ENCODE measurements at regions not wholly inside any gene's neighbourhood (a gene's known extent, or its start where the extent isn't known, plus 50 kb on each side); places are given as distances from the start of the nearest gene placed in this dataset.
A peak's percentile ranks its signal among the peaks of the same experiment; 100 is the strongest.
"Not testable (repeated sequence)": the region's sequence is repeated elsewhere in the genome, so short reads cannot be mapped to it uniquely, and the experiment has no call there.

DNA sequence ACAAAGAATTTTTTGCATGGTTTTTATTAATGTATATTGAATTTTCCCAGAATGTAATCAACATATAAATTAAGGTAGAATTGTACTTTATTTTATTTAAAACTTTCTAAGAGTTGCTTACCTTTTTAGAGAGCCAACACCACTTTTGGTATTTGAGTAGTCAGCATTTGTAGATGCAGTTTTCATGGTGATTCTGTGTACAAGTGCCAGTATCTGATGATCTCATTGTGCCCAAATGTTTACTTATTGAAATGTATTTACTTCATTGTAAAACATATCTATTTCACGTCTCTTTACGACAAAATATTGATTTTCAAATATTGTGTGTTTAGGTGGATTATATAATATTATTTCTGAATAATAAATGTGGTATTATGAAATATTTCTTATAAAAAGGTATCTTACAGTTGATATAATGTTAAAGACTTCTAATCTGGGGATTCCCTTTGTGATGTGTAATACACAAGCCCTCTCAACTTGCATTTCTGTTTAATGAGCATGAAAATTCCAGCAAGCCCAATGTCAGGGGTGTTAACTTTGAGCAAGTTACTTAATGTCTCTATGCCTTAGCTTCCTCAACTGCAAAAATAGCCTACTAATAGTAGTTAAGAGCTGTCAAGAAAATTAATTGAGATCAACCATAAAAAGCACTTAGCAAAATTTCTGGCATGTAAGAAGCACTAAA, 141.8 kb upstream of the ZNF648 start:
- H3K4me1 Mint-ChIP-seq (ENCODE audit: low read depth) = no peaks in the 10 kb centered on the region

DNA sequence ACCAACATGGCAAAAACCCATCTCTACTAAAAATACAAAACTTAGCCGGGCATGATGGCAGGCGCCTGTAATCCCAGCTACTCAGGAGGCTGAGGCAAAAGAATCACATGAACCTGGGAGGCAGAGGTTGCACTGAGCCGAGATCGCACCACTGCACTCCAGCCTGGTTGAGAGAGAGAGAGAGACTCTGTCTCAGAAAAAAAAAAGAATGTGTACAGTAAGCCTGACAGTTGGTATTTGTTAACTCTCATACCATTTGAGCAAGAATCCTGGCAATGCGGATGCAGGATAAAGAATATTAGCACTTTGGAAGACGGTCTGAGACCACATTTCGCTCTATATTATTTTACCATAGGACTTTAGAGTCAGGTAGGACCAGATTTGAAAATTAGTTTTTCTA, 140.0 kb upstream of the ZNF648 start:
- not testable (repeated sequence) for H3K36me3 Mint-ChIP-seq (ENCODE audit: insufficient read depth in 2 of 2); H3K27me3 Mint-ChIP-seq (ENCODE audit: low read depth); DNase-seq; H3K9me3 Mint-ChIP-seq; ATAC-seq (replicated peaks in 1 of 2); H3K4me1 Mint-ChIP-seq (ENCODE audit: low read depth); H3K27ac Mint-ChIP-seq; H3K4me3 Mint-ChIP-seq

More for the DNA sequence above, 141.8 kb upstream of the ZNF648 start:
- DNase-seq = no peak
- no peak overlapping the region for H3K4me3 Mint-ChIP-seq
- H3K9me3 Mint-ChIP-seq = peaks cover 0 to 2% of the 10 kb centered on the region in 2 donors
- H3K27ac Mint-ChIP-seq = no peak overlapping the region
- H3K27me3 Mint-ChIP-seq (ENCODE audit: low read depth) = no peaks in the 10 kb centered on the region
- no peak for ATAC-seq (replicated peaks in 1 of 2)
- H3K36me3 Mint-ChIP-seq (ENCODE audit: insufficient read depth in 2 of 2) = no peaks in the 10 kb centered on the region

DNA sequence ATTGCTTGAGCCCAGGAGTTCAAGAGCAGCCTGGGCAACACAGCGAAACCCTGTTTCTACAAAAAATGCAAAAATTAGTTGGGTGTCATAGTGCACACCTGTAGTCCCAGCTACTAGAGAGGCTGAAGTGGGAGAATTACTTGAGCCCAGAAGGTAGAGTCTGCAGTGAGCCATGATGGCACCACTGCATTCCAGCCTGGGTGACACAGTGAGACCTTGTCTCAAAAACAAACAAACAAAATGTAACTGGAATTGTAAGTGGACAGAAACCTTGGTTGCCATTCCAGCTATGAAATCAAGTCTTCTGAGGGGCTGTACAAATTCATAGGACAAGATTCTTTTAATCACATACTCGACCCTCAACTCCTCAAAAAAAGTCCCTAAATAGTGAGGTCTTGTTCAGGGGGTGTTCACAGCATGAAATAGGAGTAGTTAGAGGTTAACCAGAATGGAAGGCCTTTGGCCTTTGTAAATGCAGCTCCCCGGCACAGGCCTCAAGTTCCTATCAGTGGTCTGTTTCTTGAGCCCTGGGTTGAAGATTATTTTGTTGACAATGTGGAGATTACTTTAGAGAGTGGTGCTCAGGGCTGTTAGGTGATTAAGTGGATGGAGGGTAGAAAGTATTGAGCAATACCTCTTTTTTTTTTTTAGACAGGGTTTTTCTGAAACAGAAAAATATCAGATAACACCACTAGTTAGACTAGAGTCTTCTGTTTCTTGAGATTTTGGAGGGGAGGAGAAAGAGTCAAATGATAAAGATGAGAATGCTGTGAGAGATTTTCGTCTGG, 138.7 kb upstream of the ZNF648 start:
- ATAC-seq (replicated peaks in 1 of 2) = no peak
- Mint-ChIP-seq H3K36me3 (ENCODE audit: insufficient read depth in 2 of 2) (no peaks in the 10 kb centered on the region), H3K27ac (peak overlapping the region; percentile 5), H3K27me3 (ENCODE audit: low read depth) (no peaks in the 10 kb centered on the region), H3K4me1 (ENCODE audit: low read depth) (no peaks in the 10 kb centered on the region), H3K4me3 (no peak overlapping the region), H3K9me3 (peaks cover 0 to 2% of the 10 kb centered on the region in 2 donors)
- no peak for DNase-seq

DNA sequence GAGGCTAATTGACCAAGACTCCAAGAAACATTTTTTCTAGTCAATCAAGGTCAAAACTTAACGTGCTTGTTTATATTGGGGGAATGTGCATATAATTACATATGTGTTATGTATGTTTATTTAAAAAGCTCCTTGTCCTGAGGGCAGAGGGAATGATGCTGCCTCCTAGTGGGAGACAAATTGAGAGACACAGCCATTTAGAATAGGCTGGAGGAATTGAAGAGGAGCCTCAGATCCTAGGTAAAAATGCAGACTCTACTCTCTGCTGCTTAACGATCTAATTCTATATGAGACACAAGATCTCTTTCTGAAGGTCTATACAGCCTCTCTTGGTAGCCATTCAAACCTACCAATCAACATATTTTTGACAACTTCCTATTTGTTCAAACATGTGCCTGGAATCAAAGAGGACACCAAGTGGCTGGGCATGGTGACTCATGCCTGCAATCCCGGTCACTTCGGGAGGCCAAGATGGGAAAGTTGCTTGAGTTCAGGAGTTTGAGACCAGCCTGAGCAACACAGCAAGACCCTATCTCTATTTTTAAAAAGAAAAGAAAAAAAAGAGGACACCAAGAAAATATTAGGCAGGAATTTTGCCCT, 136.6 kb upstream of the ZNF648 start:
- no peaks in the 10 kb centered on the region for H3K36me3 Mint-ChIP-seq (ENCODE audit: insufficient read depth in 2 of 2)
- peaks cover under 1% of the 10 kb centered on the region for H3K4me1 Mint-ChIP-seq (ENCODE audit: low read depth)
- H3K9me3 Mint-ChIP-seq = no peaks in the 10 kb centered on the region
- no peak overlapping the region for H3K4me3 Mint-ChIP-seq
- DNase-seq = no peak
- peaks cover under 1% of the 10 kb centered on the region for H3K27me3 Mint-ChIP-seq (ENCODE audit: low read depth)
- H3K27ac Mint-ChIP-seq = no peak overlapping the region
- ATAC-seq (replicated peaks in 1 of 2) = no peak

DNA sequence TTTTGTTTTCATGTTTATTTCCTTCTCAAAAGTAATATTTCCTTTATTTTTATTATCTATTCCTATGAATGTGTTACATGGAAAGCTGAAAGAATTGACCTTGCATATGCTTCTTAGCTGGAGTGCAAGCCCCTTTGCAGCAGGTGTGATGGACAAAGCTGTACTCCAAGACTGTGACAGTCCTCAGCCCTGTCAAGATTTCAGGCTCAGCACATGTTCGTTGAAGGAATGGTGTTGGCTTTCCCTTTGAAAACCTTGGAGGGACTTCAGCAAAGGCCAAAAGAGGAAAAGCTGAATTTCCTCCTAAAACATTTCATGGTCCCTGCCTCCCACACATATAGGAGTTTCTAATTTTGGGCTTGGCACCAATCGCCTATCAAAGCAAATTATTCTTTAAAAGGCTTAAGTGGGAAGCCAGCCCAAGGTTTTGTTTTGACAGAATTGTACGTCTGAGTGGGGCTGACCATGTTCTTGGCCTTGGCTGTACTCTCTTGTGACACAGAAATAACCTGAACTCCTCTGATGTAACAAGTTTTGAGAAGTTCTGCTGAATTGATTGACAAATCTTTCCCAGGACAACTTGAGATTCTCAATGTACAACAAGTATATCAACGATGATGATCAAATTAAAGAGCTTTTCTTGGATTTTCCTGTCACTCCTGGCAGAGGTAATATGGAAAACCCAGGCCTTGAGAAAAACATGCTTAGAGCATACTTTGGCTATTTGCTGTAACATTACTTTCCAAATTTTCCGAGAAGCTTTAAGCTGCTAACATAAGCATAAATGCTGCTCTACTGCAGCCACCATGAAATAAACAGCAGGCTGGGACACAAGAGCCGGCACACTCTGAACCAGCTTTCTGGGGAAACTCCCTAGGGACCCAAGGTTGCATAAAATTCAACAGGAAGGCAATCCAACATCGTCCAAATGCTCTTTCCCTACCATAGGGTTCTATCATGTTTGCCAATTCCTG, 135.7 kb upstream of the ZNF648 start:
- DNase-seq (no peak), ATAC-seq (replicated peaks in 1 of 2) (no peak)
- Mint-ChIP-seq H3K36me3 (ENCODE audit: insufficient read depth in 2 of 2) (no peaks in the 10 kb centered on the region), H3K27me3 (ENCODE audit: low read depth) (peaks cover 8% of the 10 kb centered on the region), H3K4me3 (no peak overlapping the region), H3K27ac (no peak overlapping the region), H3K9me3 (no peaks in the 10 kb centered on the region), H3K4me1 (ENCODE audit: low read depth) (peaks cover 10% of the 10 kb centered on the region)

- Mint-ChIP-seq H3K36me3 (ENCODE audit: insufficient read depth in 2 of 2) (no peaks in the 10 kb centered on the region), H3K9me3 (no peaks in the 10 kb centered on the region)
- no peak for ATAC-seq (replicated peaks in 1 of 2)
Measured at GRCh38 chr1:182195733-182196132, 134.2 kb upstream of the ZNF648 start.

DNA sequence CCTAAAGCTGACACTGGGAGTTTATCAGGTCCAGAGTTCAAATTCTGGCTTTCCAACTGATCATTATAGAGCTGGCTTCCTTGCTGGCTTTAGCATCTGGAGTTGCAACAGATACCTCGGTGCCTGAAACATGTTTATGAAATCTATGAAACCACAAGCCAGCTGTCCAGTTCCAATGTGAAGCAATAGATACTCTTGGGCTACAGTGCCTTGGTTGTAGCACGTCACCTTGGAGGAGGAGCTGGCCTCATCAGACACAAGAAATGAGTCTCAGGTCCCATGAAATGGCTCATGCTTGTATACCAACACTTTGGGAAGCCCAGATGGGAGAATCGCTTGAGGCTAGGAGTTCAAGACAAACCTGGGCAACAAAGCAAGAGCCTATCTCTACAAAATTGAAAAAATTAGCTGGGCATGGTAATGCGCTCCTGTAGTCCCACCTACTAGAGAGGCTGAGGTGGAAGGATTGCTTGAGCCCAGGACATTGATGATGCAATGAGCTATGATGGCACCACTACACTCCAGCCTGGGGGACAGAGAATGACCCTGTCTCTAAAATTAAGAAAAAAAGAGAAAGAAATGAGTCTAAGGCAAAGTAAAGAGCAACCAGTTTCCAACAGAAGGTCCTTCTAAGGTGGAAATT, 132.5 kb upstream of the ZNF648 start:
- peaks cover 0 to 3% of the 10 kb centered on the region in 2 donors for H3K9me3 Mint-ChIP-seq
- no peak for ATAC-seq (replicated peaks in 1 of 2)

More at GRCh38 chr1:182195733-182196132, 134.2 kb upstream of the ZNF648 start:
- no peak for DNase-seq
- Mint-ChIP-seq H3K4me1 (ENCODE audit: low read depth) (peaks cover 14% of the 10 kb centered on the region), H3K4me3 (no peak overlapping the region), H3K27ac (no peak overlapping the region), H3K27me3 (ENCODE audit: low read depth) (peaks cover 16% of the 10 kb centered on the region)

GRCh38 chr1:182192966-182193365, 131.5 kb upstream of the ZNF648 start:
- ATAC-seq (replicated peaks in 1 of 2) (no peak), DNase-seq (no peak)
- Mint-ChIP-seq H3K4me3 (no peak overlapping the region), H3K36me3 (ENCODE audit: insufficient read depth in 2 of 2) (no peaks in the 10 kb centered on the region), H3K27ac (no peak overlapping the region), H3K4me1 (ENCODE audit: low read depth) (peaks cover 26% of the 10 kb centered on the region), H3K27me3 (ENCODE audit: low read depth) (peaks cover 29% of the 10 kb centered on the region), H3K9me3 (peaks cover 0 to 3% of the 10 kb centered on the region in 2 donors)

More for the DNA sequence above, 132.5 kb upstream of the ZNF648 start:
- Mint-ChIP-seq H3K4me3 (no peak overlapping the region), H3K27me3 (ENCODE audit: low read depth) (peaks cover 27% of the 10 kb centered on the region), H3K27ac (no peak overlapping the region), H3K4me1 (ENCODE audit: low read depth) (peaks cover 26% of the 10 kb centered on the region), H3K36me3 (ENCODE audit: insufficient read depth in 2 of 2) (no peaks in the 10 kb centered on the region)
- DNase-seq = no peak

DNA sequence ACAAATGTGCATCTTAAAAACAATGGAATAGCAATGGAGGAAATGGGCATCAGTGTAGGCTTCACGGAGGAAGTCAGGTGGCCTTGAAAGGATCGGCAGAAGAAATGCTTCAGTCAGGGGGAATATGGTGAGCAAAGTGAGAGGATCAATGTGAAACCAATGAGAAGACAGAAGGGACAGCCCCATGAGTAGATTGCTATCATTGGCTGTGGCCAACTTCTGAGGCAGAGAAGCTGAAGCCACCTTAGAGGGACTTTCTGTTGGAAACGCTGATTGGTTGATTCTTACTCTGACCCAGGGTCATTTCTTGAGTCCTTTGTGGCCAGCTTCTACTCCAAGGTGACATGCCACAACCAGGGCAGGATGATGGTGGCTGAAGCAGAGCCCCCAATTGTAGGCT, 130.7 kb upstream of the ZNF648 start:
- H3K27ac Mint-ChIP-seq = no peak overlapping the region
- ATAC-seq (replicated peaks in 1 of 2) (peak; percentile 55 to 65), DNase-seq (peak; percentile 1 to 10)
- H3K4me3 Mint-ChIP-seq = no peak overlapping the region
- H3K36me3 Mint-ChIP-seq (ENCODE audit: insufficient read depth in 2 of 2) = no peaks in the 10 kb centered on the region
- peaks cover 29% of the 10 kb centered on the region for H3K27me3 Mint-ChIP-seq (ENCODE audit: low read depth)
- peaks cover 26% of the 10 kb centered on the region for H3K4me1 Mint-ChIP-seq (ENCODE audit: low read depth)
- H3K9me3 Mint-ChIP-seq = peaks cover 0 to 3% of the 10 kb centered on the region in 2 donors

- Mint-ChIP-seq H3K27me3 (ENCODE audit: low read depth) (peaks cover 29% of the 10 kb centered on the region), H3K9me3 (peaks cover 0 to 3% of the 10 kb centered on the region in 2 donors), H3K4me1 (ENCODE audit: low read depth) (peaks cover 26% of the 10 kb centered on the region), H3K36me3 (ENCODE audit: insufficient read depth in 2 of 2) (no peaks in the 10 kb centered on the region), H3K4me3 (no peak overlapping the region), H3K27ac (no peak overlapping the region)
- ATAC-seq (replicated peaks in 1 of 2) = no peak
- DNase-seq = no peak
Measured at GRCh38 chr1:182191381-182192115, 130.0 kb upstream of the ZNF648 start.

DNA sequence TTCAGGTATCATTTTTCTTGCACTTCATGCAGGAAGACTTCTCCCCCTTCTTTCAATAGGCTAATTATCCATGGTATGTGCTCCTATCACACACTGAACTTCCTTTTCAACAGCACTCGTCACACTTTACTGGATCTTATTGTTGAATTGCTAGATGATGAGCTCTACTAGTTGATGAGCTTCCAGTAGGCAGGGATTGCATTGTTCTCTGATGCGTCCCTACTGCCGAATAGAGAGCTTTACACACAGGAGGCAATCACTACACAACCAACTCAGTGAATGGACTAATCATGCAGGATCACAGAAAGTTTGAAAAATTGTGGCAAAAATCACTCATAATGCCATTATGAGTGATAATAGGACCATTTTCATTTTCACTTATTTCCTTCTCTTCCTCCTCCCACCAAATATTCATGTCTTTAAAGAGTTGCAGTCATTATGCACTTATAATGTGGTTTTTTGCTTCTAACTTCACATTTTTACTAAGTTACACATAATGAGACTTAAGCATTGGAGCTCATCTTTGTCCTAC, 128.1 kb upstream of the ZNF648 start:
- ATAC-seq (replicated peaks in 1 of 2) (peak; percentile 73 to 83), DNase-seq (no peak)
- no peak overlapping the region for H3K4me3 Mint-ChIP-seq
- H3K27me3 Mint-ChIP-seq (ENCODE audit: low read depth) = peaks cover 29% of the 10 kb centered on the region
- H3K9me3 Mint-ChIP-seq = peaks cover 0 to 3% of the 10 kb centered on the region in 2 donors
- H3K27ac Mint-ChIP-seq = no peak overlapping the region
- H3K4me1 Mint-ChIP-seq (ENCODE audit: low read depth) = peaks cover 26% of the 10 kb centered on the region
- H3K36me3 Mint-ChIP-seq (ENCODE audit: insufficient read depth in 2 of 2) = no peaks in the 10 kb centered on the region

Measured in activated T-cell treated with anti-CD3 and anti-CD28 coated beads, Interleukin-2, amount 50 U/mL, for 72 hours (primary cell).